K562 (cell line): ENCODE measurements at regions not wholly inside any gene's neighbourhood (a gene's known extent, or its start where the extent isn't known, plus 50 kb on each side); places are given as distances from the start of the nearest gene placed in this dataset.

Source experiments
- CEBPB ChIP-seq: fragments of 450-650 bp; IDR thresholded peaks from 2 replicates; pipeline ENCODE4 v1.6.1; 2016; ENCODE audit warnings: missing genetic modification characterization, missing compliant biosample characterization
- FOXK1 ChIP-seq: sonication (generic); formaldehyde crosslinking; IDR thresholded peaks from 2 replicates; pipeline ENCODE4 v1.8.0; 2022; ENCODE audit warnings: missing genetic modification reagents, mild to moderate bottlenecking, borderline replicate concordance
- L3MBTL2 ChIP-seq: fragments of 450-650 bp; IDR thresholded peaks from 2 replicates; pipeline ENCODE4 v1.6.1; 2016; ENCODE audit warnings: mild to moderate bottlenecking, moderate library complexity
- POLR2AphosphoS5 ChIP-seq: IDR thresholded peaks from 2 replicates; pipeline ENCODE4 v1.6.1; 2011; ENCODE audit warnings: mild to moderate bottlenecking, low read depth, low read length, moderate library complexity; ENCODE audit not compliant: control insufficient read depth, insufficient read depth
- ZBTB9 ChIP-seq: fragments of 450-650 bp; formaldehyde crosslinking; IDR thresholded peaks from 2 replicates; pipeline ENCODE4 v1.4.0; 2020; ENCODE audit warnings: mild to moderate bottlenecking, moderate library complexity

DNA sequence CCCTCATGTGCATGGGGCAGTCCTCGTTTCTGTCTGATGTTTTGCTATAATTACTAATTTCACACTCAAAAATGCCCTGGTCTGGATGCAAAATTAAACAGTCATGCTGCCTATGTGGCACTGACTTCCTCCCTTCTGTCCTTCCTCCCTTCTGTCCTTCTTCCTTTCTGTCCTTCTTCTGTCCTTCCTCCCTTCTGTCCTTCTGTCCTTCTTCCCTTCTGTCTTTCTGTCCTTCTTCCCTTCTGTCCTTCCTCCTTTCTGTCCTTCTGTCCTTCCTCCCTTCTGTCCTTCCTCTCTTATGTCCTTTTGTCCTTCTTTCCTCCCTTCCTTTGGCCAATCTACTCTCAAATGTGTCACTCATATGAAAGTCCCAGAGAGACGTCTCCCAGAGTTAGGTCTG, 93.8 kb downstream of the IRF8 start:
- TF ChIP-seq L3MBTL2 (no peak), ZBTB9 (no peak), POLR2AphosphoS5 (no peak), FOXK1 (no peak), CEBPB (tag) (no peak)
